OCI-LY3 (cell line): ENCODE measurements at regions not wholly inside any gene's neighbourhood (a gene's known extent, or its start where the extent isn't known, plus 50 kb on each side); places are given as distances from the start of the nearest gene placed in this dataset.

Source experiments
- H2AFZ ChIP-seq: fragments of 200-600, 300-600 bp; shearing (Covaris generic); 2 replicates; pipeline ENCODE4 v1.6.0; 2014; ENCODE audit warnings: antibody characterized with exemption, low read depth, low read length
- H3K27ac ChIP-seq: fragments of 200-600, 300-600 bp; sonication (generic); 2 replicates; pipeline ENCODE4 v1.5.1; 2014; ENCODE audit warnings: mild to moderate bottlenecking, low read length, moderate library complexity, mixed read lengths
- H3K27me3 ChIP-seq: fragments of 200-600, 300-600 bp; sonication (generic); 2 replicates; pipeline ENCODE4 v1.6.1; 2014; ENCODE audit warnings: low read depth, low read length, mixed read lengths
- H3K36me3 ChIP-seq: fragments of 200-600, 300-600 bp; sonication (generic); replicated peaks from 2 replicates; pipeline ENCODE3; 2014; ENCODE audit warnings: low read depth, low read length, mixed read lengths
- H3K4me1 ChIP-seq: fragments of 300-600, 200-600 bp; sonication (generic); 2 replicates; pipeline ENCODE4 v1.6.1; 2014; ENCODE audit warnings: low read length, mixed read lengths
- H3K4me2 ChIP-seq: fragments of 200-600, 300-600 bp; sonication (generic); 2 replicates; pipeline ENCODE4 v1.6.1; 2014; ENCODE audit warnings: low read length, mixed read lengths
- H3K4me3 ChIP-seq: fragments of 300-600, 200-600 bp; sonication (generic); 2 replicates; pipeline ENCODE4 v1.5.1; 2014; ENCODE audit warnings: antibody characterized with exemption, mild to moderate bottlenecking, low read length, moderate library complexity
- H3K79me2 ChIP-seq: fragments of 300-600, 200-600 bp; shearing (Covaris generic); 2 replicates; pipeline ENCODE4 v1.6.1; 2014; ENCODE audit warnings: mild to moderate bottlenecking, low read length, mixed read lengths
- H3K9ac ChIP-seq: fragments of 300-600, 200-600 bp; shearing (Covaris generic); 2 replicates; pipeline ENCODE4 v1.6.0; 2014; ENCODE audit warnings: mild to moderate bottlenecking, low read length, moderate library complexity
- H3K9me3 ChIP-seq: fragments of 200-600, 300-600 bp; shearing (Covaris generic); 2 replicates; pipeline ENCODE4 v1.6.1; 2014; ENCODE audit warnings: low read length, mixed read lengths; ENCODE audit not compliant: insufficient read depth
- H4K20me1 ChIP-seq: fragments of 200-600, 300-600 bp; sonication (generic); 2 replicates; pipeline ENCODE4 v1.6.1; 2016; ENCODE audit warnings: low read length, mixed read lengths; ENCODE audit not compliant: insufficient read depth
- CTCF ChIP-seq: fragments of 200-600, 300-600 bp; sonication (generic); IDR thresholded peaks from 2 replicates; pipeline ENCODE4 v1.5.1; 2014; ENCODE audit warnings: antibody characterized with exemption, low read length, low read depth
- EZH2phosphoT487 ChIP-seq: fragments of 200-600 bp; shearing (Covaris generic); IDR thresholded peaks from 2 replicates; pipeline ENCODE4 v1.6.1; 2018; ENCODE audit warnings: antibody characterized with exemption, mixed run types, low read depth

DNA sequence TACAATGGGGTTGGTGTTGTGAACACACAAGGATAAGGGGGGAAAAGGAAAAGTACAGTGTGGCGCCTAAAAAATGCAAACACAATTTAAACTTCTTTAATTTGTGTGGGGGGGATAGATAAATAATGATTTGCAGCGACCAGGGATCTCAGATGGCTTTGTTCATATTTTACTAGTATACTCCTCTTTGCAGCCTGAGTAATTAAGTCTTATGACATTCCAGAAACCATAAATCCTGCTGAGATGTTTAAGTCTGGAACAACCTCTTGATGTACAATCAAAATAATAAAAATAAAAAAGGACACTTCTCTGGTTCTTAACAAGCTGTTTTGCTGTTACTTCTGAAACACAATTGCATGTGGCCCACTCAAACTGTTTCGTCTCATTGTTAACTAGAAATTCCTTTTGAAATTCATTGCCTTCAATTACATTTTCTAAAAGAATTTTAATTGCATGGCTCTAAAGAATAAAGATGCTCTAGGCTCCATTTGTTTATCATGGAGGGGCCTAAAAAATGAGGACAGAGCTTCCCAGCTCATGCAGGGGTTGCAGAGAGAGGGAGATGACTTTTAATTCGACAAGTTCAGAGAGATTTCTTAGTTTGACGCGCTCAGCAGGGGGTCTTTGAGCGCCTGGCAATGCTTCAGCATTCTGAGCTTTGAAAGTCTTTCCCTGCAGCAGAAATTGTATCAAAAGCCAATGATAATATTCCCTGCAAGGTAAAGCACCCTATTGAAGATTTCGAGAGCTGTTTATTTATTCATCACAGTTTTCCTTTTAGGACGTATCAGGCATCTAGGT lies 892.4 kb upstream of the TENM3 start:
- Histone ChIP-seq H3K36me3 (no peaks in the 10 kb centered on the region), H3K4me2 (no peak overlapping the region), H3K9ac (no peak overlapping the region), H2AFZ (no peak overlapping the region), H3K9me3 (no peaks in the 10 kb centered on the region), H3K4me3 (no peak overlapping the region), H3K27ac (no peak overlapping the region), H3K4me1 (no peaks in the 10 kb centered on the region), H3K27me3 (no peaks in the 10 kb centered on the region), H3K79me2 (no peaks in the 10 kb centered on the region), H4K20me1 (no peaks in the 10 kb centered on the region)
- TF ChIP-seq EZH2phosphoT487 (no peak), CTCF (no peak)

DNA sequence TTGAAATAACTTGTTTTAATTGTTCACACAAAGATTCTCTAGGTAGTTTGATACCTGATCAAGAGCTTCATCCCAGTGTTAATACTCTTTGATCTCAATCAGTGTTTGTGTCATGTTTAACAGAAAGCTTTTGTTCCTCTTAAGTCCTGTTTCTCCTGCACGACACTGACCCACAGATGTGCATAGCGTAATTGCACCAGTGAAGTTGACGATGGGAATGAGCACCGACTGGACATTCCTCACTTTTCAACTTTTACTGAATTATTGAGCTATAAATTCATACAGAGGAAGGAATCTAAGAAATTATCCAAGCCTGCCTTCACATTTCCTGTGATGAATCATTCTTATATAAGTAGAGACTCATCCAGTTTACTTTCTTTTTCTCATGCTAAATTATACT lies 878.7 kb upstream of the TENM3 start:
- H3K4me3 ChIP-seq, result no peak overlapping the region
- no peaks in the 10 kb centered on the region for H4K20me1 ChIP-seq
- H2AFZ ChIP-seq, result no peak overlapping the region
- H3K9me3 ChIP-seq, result no peaks in the 10 kb centered on the region
- H3K27ac ChIP-seq, result no peak overlapping the region
- TF ChIP-seq CTCF (no peak), EZH2phosphoT487 (no peak)
- H3K36me3 ChIP-seq, result no peaks in the 10 kb centered on the region
- H3K4me2 ChIP-seq, result no peak overlapping the region
- H3K4me1 ChIP-seq, result no peaks in the 10 kb centered on the region
- H3K27me3 ChIP-seq, result no peaks in the 10 kb centered on the region
- H3K79me2 ChIP-seq, result no peaks in the 10 kb centered on the region
- no peak overlapping the region for H3K9ac ChIP-seq

DNA sequence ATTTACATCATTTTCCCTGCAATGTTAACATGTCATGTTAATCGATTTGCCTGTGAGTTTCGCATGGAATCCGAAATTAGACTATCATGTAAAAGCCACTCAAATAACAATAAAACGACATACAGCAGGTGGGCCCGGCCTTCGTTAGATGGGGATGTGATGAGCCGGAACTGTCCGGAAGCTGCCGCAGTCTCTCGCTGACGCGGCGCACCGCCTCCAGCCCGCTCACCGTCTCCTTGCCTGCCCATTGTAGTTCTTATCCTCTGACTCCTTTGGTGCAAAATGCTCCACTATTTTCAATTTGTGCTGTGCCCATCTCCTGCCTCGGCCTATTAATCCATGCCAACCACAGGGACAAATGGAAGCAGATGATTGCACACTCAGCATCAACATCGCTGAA lies 877.5 kb upstream of the TENM3 start:
- H3K4me3 ChIP-seq, result no peak overlapping the region
- H2AFZ ChIP-seq, result no peak overlapping the region
- H3K4me2 ChIP-seq, result no peak overlapping the region
- no peaks in the 10 kb centered on the region for H3K79me2 ChIP-seq
- H3K9ac ChIP-seq, result no peak overlapping the region
- no peaks in the 10 kb centered on the region for H3K9me3 ChIP-seq
- TF ChIP-seq CTCF (no peak), EZH2phosphoT487 (no peak)
- no peaks in the 10 kb centered on the region for H3K4me1 ChIP-seq
- H3K27ac ChIP-seq, result no peak overlapping the region
- no peaks in the 10 kb centered on the region for H3K27me3 ChIP-seq
- H4K20me1 ChIP-seq, result no peaks in the 10 kb centered on the region
- no peaks in the 10 kb centered on the region for H3K36me3 ChIP-seq

GRCh38 chr4:181372014-181372413 lies 871.2 kb upstream of the TENM3 start:
- H3K27ac ChIP-seq, result no peak overlapping the region
- TF ChIP-seq EZH2phosphoT487 (no peak), CTCF (no peak)
- no peak overlapping the region for H3K4me2 ChIP-seq
- H3K9me3 ChIP-seq, result no peaks in the 10 kb centered on the region
- no peaks in the 10 kb centered on the region for H3K4me1 ChIP-seq
- H3K27me3 ChIP-seq, result no peaks in the 10 kb centered on the region
- no peaks in the 10 kb centered on the region for H3K36me3 ChIP-seq
- H3K79me2 ChIP-seq, result no peaks in the 10 kb centered on the region
- H4K20me1 ChIP-seq, result no peaks in the 10 kb centered on the region
- H2AFZ ChIP-seq, result no peak overlapping the region
- H3K9ac ChIP-seq, result no peak overlapping the region
- H3K4me3 ChIP-seq, result no peak overlapping the region
